ENCODE measurements at regions not wholly inside any gene's neighbourhood (a gene's known extent, or its start where the extent isn't known, plus 50 kb on each side); places are given as distances from the start of the nearest gene placed in this dataset.

GRCh38 chr12:24595652-24596235, 353.2 kb downstream of the BCAT1 start:
- Histone ChIP-seq H3K4me1 (ENCODE audit: control insufficient read depth, insufficient read depth, low read length) (peaks cover 2% of the 10 kb centered on the region; the same call in 1 of the 2 replicates), H3K4me3 (ENCODE audit: low read length) (no peak overlapping the region), H3K9me3 (ENCODE audit: control insufficient read depth, insufficient read depth, low read length) (no peaks in the 10 kb centered on the region), H3K27ac (ENCODE audit: low read length) (no peak overlapping the region), H3K36me3 (ENCODE audit: control insufficient read depth, insufficient read depth, low read length) (no peaks in the 10 kb centered on the region), H3K27me3 (ENCODE audit: control insufficient read depth, insufficient read depth, low read length) (no peaks in the 10 kb centered on the region)
- DNase-seq (ENCODE audit: low read depth, low spot score): no peak
- no CpG with 5 or more reads among the region's 3 CpGs for WGBS (ENCODE audit: insufficient coverage, insufficient read length)

- DNase-seq (ENCODE audit: low read depth, low spot score): no peak
- H3K9me3 ChIP-seq (ENCODE audit: control insufficient read depth, insufficient read depth, low read length): no peaks in the 10 kb centered on the region
- H3K27me3 ChIP-seq (ENCODE audit: control insufficient read depth, insufficient read depth, low read length): no peaks in the 10 kb centered on the region
- H3K36me3 ChIP-seq (ENCODE audit: control insufficient read depth, insufficient read depth, low read length): no peaks in the 10 kb centered on the region
- H3K27ac ChIP-seq (ENCODE audit: low read length): no peak overlapping the region
- H3K4me3 ChIP-seq (ENCODE audit: low read length): no peak overlapping the region
- WGBS (ENCODE audit: insufficient coverage, insufficient read length): no CpG with 5 or more reads among the region's 1 CpG
- peaks cover 2% of the 10 kb centered on the region; the same call in 1 of the 2 replicates for H3K4me1 ChIP-seq (ENCODE audit: control insufficient read depth, insufficient read depth, low read length)
Observed at GRCh38 chr12:24591715-24592440, 357.0 kb downstream of the BCAT1 start.

GRCh38 chr12:24591079-24591626, 357.7 kb downstream of the BCAT1 start:
- H3K4me3 ChIP-seq (ENCODE audit: low read length): no peak overlapping the region
- H3K27me3 ChIP-seq (ENCODE audit: control insufficient read depth, insufficient read depth, low read length): no peaks in the 10 kb centered on the region
- no peak for DNase-seq (ENCODE audit: low read depth, low spot score)
- H3K27ac ChIP-seq (ENCODE audit: low read length): no peak overlapping the region
- no peaks in the 10 kb centered on the region for H3K9me3 ChIP-seq (ENCODE audit: control insufficient read depth, insufficient read depth, low read length)
- no CpG with 5 or more reads among the region's 4 CpGs for WGBS (ENCODE audit: insufficient coverage, insufficient read length)
- H3K4me1 ChIP-seq (ENCODE audit: control insufficient read depth, insufficient read depth, low read length): peaks cover 2% of the 10 kb centered on the region; the same call in 1 of the 2 replicates
- no peaks in the 10 kb centered on the region for H3K36me3 ChIP-seq (ENCODE audit: control insufficient read depth, insufficient read depth, low read length)

- no CpG with 5 or more reads among the region's 2 CpGs for WGBS (ENCODE audit: insufficient coverage, insufficient read length)
- no peak for DNase-seq (ENCODE audit: low read depth, low spot score)
Observed at GRCh38 chr12:24586293-24586692, 362.6 kb downstream of the BCAT1 start.

GRCh38 chr12:24584032-24584675, 364.7 kb downstream of the BCAT1 start:
- WGBS (ENCODE audit: insufficient coverage, insufficient read length): no CpG with 5 or more reads among the region's 21 CpGs
- Histone ChIP-seq H3K9me3 (ENCODE audit: control insufficient read depth, insufficient read depth, low read length) (no peaks in the 10 kb centered on the region), H3K27ac (ENCODE audit: low read length) (no peak overlapping the region), H3K36me3 (ENCODE audit: control insufficient read depth, insufficient read depth, low read length) (no peaks in the 10 kb centered on the region), H3K4me3 (ENCODE audit: low read length) (no peak overlapping the region), H3K27me3 (ENCODE audit: control insufficient read depth, insufficient read depth, low read length) (no peaks in the 10 kb centered on the region), H3K4me1 (ENCODE audit: control insufficient read depth, insufficient read depth, low read length) (no peaks in the 10 kb centered on the region)
- DNase-seq (ENCODE audit: low read depth, low spot score): no peak

More at GRCh38 chr12:24586293-24586692, 362.6 kb downstream of the BCAT1 start:
- H3K9me3 ChIP-seq (ENCODE audit: control insufficient read depth, insufficient read depth, low read length): no peaks in the 10 kb centered on the region
- peaks cover 2% of the 10 kb centered on the region; the same call in 1 of the 2 replicates for H3K4me1 ChIP-seq (ENCODE audit: control insufficient read depth, insufficient read depth, low read length)
- no peak overlapping the region for H3K4me3 ChIP-seq (ENCODE audit: low read length)
- H3K27me3 ChIP-seq (ENCODE audit: control insufficient read depth, insufficient read depth, low read length): no peaks in the 10 kb centered on the region
- no peaks in the 10 kb centered on the region for H3K36me3 ChIP-seq (ENCODE audit: control insufficient read depth, insufficient read depth, low read length)
- no peak overlapping the region for H3K27ac ChIP-seq (ENCODE audit: low read length)

- H3K4me3 ChIP-seq (ENCODE audit: low read length): no peak overlapping the region
- H3K36me3 ChIP-seq (ENCODE audit: control insufficient read depth, insufficient read depth, low read length): no peaks in the 10 kb centered on the region
- no peaks in the 10 kb centered on the region for H3K27me3 ChIP-seq (ENCODE audit: control insufficient read depth, insufficient read depth, low read length)
- H3K27ac ChIP-seq (ENCODE audit: low read length): no peak overlapping the region
- H3K4me1 ChIP-seq (ENCODE audit: control insufficient read depth, insufficient read depth, low read length): no peaks in the 10 kb centered on the region
- no CpG with 5 or more reads among the region's 18 CpGs for WGBS (ENCODE audit: insufficient coverage, insufficient read length)
- no peaks in the 10 kb centered on the region for H3K9me3 ChIP-seq (ENCODE audit: control insufficient read depth, insufficient read depth, low read length)
- DNase-seq (ENCODE audit: low read depth, low spot score): no peak
Observed at GRCh38 chr12:24582954-24583601, 365.8 kb downstream of the BCAT1 start.

- H3K27ac ChIP-seq (ENCODE audit: low read length): no peak overlapping the region
- H3K4me3 ChIP-seq (ENCODE audit: low read length): no peak overlapping the region
- no peak for DNase-seq (ENCODE audit: low read depth, low spot score)
- no peaks in the 10 kb centered on the region; the same call in 1 of the 2 replicates for H3K36me3 ChIP-seq (ENCODE audit: control insufficient read depth, insufficient read depth, low read length)
- no peaks in the 10 kb centered on the region for H3K27me3 ChIP-seq (ENCODE audit: control insufficient read depth, insufficient read depth, low read length)
- H3K9me3 ChIP-seq (ENCODE audit: control insufficient read depth, insufficient read depth, low read length): no peaks in the 10 kb centered on the region
- no peaks in the 10 kb centered on the region for H3K4me1 ChIP-seq (ENCODE audit: control insufficient read depth, insufficient read depth, low read length)
- no CpG with 5 or more reads among the region's 4 CpGs for WGBS (ENCODE audit: insufficient coverage, insufficient read length)
Observed at GRCh38 chr12:24574538-24574937, 374.4 kb downstream of the BCAT1 start.

- Histone ChIP-seq H3K27me3 (ENCODE audit: control insufficient read depth, insufficient read depth, low read length) (no peaks in the 10 kb centered on the region), H3K27ac (ENCODE audit: low read length) (no peak overlapping the region), H3K4me1 (ENCODE audit: control insufficient read depth, insufficient read depth, low read length) (no peaks in the 10 kb centered on the region), H3K9me3 (ENCODE audit: control insufficient read depth, insufficient read depth, low read length) (no peaks in the 10 kb centered on the region), H3K36me3 (ENCODE audit: control insufficient read depth, insufficient read depth, low read length) (no peaks in the 10 kb centered on the region; the same call in 1 of the 2 replicates), H3K4me3 (ENCODE audit: low read length) (no peak overlapping the region)
- no peak for DNase-seq (ENCODE audit: low read depth, low spot score)
Observed at GRCh38 chr12:24573621-24574020, 375.3 kb downstream of the BCAT1 start.

- Histone ChIP-seq H3K4me1 (ENCODE audit: control insufficient read depth, insufficient read depth, low read length) (peaks cover 6% of the 10 kb centered on the region; the same call in 1 of the 2 replicates), H3K36me3 (ENCODE audit: control insufficient read depth, insufficient read depth, low read length) (no peaks in the 10 kb centered on the region), H3K9me3 (ENCODE audit: control insufficient read depth, insufficient read depth, low read length) (no peaks in the 10 kb centered on the region), H3K27me3 (ENCODE audit: control insufficient read depth, insufficient read depth, low read length) (peaks cover 3% of the 10 kb centered on the region; the same call in 1 of the 2 replicates), H3K4me3 (ENCODE audit: low read length) (no peak overlapping the region), H3K27ac (ENCODE audit: low read length) (no peak overlapping the region)
- DNase-seq (ENCODE audit: low read depth, low spot score): no peak
- no CpG with 5 or more reads among the region's 5 CpGs for WGBS (ENCODE audit: insufficient coverage, insufficient read length)
Observed at GRCh38 chr12:24565300-24565699, 383.6 kb downstream of the BCAT1 start.
